D721Med (cell line): ENCODE measurements at regions not wholly inside any gene's neighbourhood (a gene's known extent, or its start where the extent isn't known, plus 50 kb on each side); places are given as distances from the start of the nearest gene placed in this dataset.

Source experiments
- DNase-seq: peaks from one replicate; pipeline ENCODE4 v3.0.0; 2011; ENCODE audit warnings: low spot score; ENCODE audit not compliant: insufficient read length
- FAIRE-seq: peaks from 2 replicates; lab custom pipeline; 2011; peaks lifted over from hg19 to GRCh38; lab: Jason Lieb, UNC
- CTCF ChIP-seq: IDR thresholded peaks from 2 replicates; pipeline ENCODE4 v1.5.1; 2012; ENCODE audit warnings: mild to moderate bottlenecking, control low read depth; ENCODE audit not compliant: insufficient read depth; ENCODE audit errors: missing control alignments

- DNase-seq (no peak), FAIRE-seq (no peak)
- no peak for TF ChIP-seq CTCF
These were observed 1389.4 kb downstream of the C4orf33 start for GRCh38 chr4:130485371-130485770.

- FAIRE-seq: no peak
- TF ChIP-seq CTCF: no peak
- DNase-seq: no peak
These were observed 1390.2 kb downstream of the C4orf33 start for GRCh38 chr4:130486186-130486585.

- no peak for TF ChIP-seq CTCF
These were observed 1390.9 kb downstream of the C4orf33 start for GRCh38 chr4:130486841-130487240.

GRCh38 chr4:130510661-130511060 is 1414.7 kb downstream of the C4orf33 start:
- FAIRE-seq (no peak), DNase-seq (no peak)
- TF ChIP-seq CTCF: no peak

More at GRCh38 chr4:130486841-130487240, 1390.9 kb downstream of the C4orf33 start:
- FAIRE-seq: no peak
- no peak for DNase-seq

- FAIRE-seq (no peak), DNase-seq (no peak)
- no peak for TF ChIP-seq CTCF
These were observed 1415.8 kb downstream of the C4orf33 start for GRCh38 chr4:130511776-130512175.

GRCh38 chr4:130524057-130524456 is 1428.1 kb downstream of the C4orf33 start:
- TF ChIP-seq CTCF: no peak
- FAIRE-seq (no peak), DNase-seq (no peak)

- no peak for FAIRE-seq
- TF ChIP-seq CTCF: no peak
- DNase-seq: no peak
These were observed 1434.6 kb downstream of the C4orf33 start for GRCh38 chr4:130530505-130530904.
